Cardiac muscle cell (in vitro differentiated cells and primary cell): ENCODE measurements at regions not wholly inside any gene's neighbourhood (a gene's known extent, or its start where the extent isn't known, plus 50 kb on each side); places are given as distances from the start of the nearest gene placed in this dataset.

Experiments
- DNase-seq, 2 donors: peaks; one replicate each; pipeline versions ENCODE4 v3.0.0 to v3.0.0-alpha.2; 2010 to 2017; ENCODE audit warnings: low read depth in 1 of 2, low spot score in 1 of 2
- H3K27ac ChIP-seq: fragments of 200-600 bp; sonication (generic); 2 replicates; pipeline ENCODE4 v1.5.1; 2016
- H3K27me3 ChIP-seq: fragments of 200-600 bp; sonication (generic); 2 replicates; pipeline ENCODE4 v1.6.0; 2016; ENCODE audit warnings: control low read depth
- H3K36me3 ChIP-seq: fragments of 200-600 bp; sonication (generic); 2 replicates; pipeline ENCODE4 v1.5.1; 2016; ENCODE audit warnings: control low read depth
- H3K4me1 ChIP-seq: fragments of 200-600 bp; sonication (generic); 2 replicates; pipeline ENCODE4 v1.8.1; 2017; ENCODE audit warnings: low read depth, mild to moderate bottlenecking, mixed run types
- H3K4me3 ChIP-seq: fragments of 200-600 bp; sonication (generic); 2 replicates; pipeline ENCODE4 v1.5.1; 2016; ENCODE audit warnings: mild to moderate bottlenecking
- H3K9me3 ChIP-seq: fragments of 200-600 bp; sonication (generic); 2 replicates; pipeline ENCODE4 v1.5.1; 2017; ENCODE audit warnings: low read depth, mild to moderate bottlenecking, control low read depth
- TF ChIP-seq, protein P1 (sequence below): IDR thresholded peaks from 2 replicates; pipeline ENCODE4 v1.5.1; 2012; ENCODE audit warnings: low read depth, mild to moderate bottlenecking, low read length

DNA sequence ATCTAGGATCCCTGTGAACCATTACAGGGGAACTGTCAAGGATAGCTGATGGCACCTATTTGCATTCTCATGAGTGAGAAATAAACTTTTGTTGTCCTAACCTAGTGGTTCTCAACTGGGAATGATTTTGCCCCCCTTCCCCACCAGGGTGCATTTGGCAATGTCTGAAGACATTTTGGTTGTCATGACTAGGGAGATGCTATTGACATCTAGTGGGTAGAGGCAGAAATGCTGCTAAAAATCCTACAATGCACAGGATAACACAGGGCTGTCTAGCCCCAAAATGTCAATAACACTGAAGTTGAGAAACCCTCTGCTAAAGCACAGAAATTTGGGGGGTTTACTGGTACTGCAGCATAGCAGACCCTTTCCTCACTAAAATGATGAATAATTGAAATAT, 140.9 kb upstream of the SRRM4 start:
- H3K27me3 ChIP-seq: peaks cover 3% of the 10 kb centered on the region
- TF ChIP-seq, protein P1, sequence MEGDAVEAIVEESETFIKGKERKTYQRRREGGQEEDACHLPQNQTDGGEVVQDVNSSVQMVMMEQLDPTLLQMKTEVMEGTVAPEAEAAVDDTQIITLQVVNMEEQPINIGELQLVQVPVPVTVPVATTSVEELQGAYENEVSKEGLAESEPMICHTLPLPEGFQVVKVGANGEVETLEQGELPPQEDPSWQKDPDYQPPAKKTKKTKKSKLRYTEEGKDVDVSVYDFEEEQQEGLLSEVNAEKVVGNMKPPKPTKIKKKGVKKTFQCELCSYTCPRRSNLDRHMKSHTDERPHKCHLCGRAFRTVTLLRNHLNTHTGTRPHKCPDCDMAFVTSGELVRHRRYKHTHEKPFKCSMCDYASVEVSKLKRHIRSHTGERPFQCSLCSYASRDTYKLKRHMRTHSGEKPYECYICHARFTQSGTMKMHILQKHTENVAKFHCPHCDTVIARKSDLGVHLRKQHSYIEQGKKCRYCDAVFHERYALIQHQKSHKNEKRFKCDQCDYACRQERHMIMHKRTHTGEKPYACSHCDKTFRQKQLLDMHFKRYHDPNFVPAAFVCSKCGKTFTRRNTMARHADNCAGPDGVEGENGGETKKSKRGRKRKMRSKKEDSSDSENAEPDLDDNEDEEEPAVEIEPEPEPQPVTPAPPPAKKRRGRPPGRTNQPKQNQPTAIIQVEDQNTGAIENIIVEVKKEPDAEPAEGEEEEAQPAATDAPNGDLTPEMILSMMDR: no peak
- H3K36me3 ChIP-seq: no peaks in the 10 kb centered on the region
- H3K4me3 ChIP-seq: no peak overlapping the region
- no peak overlapping the region for H3K27ac ChIP-seq
- no peaks in the 10 kb centered on the region for H3K9me3 ChIP-seq
- no peaks in the 10 kb centered on the region for H3K4me1 ChIP-seq
- DNase-seq: no peak

DNA sequence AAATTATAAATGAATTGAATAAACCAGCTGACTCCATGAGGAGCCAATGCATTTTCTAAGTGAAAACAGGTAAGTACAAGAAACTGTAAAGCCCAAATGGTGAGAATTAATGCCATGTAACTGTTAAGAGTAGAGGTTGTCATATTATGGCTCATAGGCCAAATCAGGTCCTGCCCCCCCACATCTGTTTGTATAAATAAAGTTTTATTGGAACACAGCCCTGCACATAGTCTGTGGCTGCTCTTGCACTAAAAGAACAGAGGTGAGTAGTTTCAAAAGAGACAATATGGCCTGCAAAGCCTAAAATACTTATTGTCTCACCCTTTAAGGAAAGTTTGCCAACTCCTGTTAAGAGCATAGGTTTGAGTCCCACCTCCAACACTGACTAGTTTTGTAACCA, 140.5 kb upstream of the SRRM4 start:
- Histone ChIP-seq H3K9me3 (no peaks in the 10 kb centered on the region), H3K27ac (no peak overlapping the region), H3K36me3 (no peaks in the 10 kb centered on the region), H3K4me3 (no peak overlapping the region), H3K27me3 (peaks cover 3% of the 10 kb centered on the region), H3K4me1 (no peaks in the 10 kb centered on the region)
- DNase-seq: no peak
- TF ChIP-seq, protein P1: no peak

DNA sequence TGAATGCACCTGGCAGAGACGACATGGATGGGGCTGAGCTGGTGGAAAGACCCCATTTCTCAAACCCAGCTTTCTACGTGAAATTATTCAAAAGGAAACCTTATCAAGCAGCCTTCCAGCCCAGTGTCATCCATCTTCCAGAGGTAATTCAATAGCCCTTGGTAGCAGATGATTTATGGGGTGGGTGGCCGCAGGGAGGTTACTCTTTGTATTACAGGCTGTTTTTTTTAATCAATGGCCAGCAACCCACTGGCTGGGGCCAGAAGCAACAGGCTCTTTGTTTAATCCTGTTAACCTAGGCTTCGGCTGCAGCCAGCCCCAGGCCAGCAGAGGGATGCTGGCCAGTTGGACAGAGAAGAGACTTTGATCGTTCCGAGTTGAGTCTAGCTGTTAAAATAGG, 139.8 kb upstream of the SRRM4 start:
- TF ChIP-seq, protein P1: no peak
- H3K4me1 ChIP-seq: no peaks in the 10 kb centered on the region
- no peak overlapping the region for H3K27ac ChIP-seq
- DNase-seq: no peak
- no peak overlapping the region for H3K4me3 ChIP-seq
- H3K36me3 ChIP-seq: no peaks in the 10 kb centered on the region
- peaks cover 3% of the 10 kb centered on the region for H3K27me3 ChIP-seq
- no peaks in the 10 kb centered on the region for H3K9me3 ChIP-seq

DNA sequence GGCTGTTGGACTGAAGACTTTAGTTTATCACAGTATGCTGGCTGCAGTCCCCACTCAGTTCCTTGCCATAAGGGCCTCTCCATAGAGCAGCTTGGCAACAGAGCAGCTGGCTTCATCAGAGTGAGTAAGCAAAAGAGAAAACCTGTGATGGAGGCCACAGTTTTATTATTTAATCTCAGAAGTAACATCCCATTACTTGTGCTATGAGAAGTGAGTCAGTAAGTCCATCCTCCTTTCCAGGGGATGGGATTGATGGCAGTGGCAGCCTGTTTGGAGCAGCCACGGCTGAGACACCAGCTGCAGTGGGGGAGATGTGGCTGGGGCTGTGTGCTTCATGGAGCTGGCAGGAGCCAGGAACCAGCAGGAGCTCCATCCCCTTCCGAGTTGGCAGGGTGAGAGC, 138.5 kb upstream of the SRRM4 start:
- no peak for DNase-seq
- Histone ChIP-seq H3K27ac (no peak overlapping the region), H3K4me1 (no peaks in the 10 kb centered on the region), H3K4me3 (no peak overlapping the region), H3K9me3 (no peaks in the 10 kb centered on the region), H3K27me3 (peaks cover 3% of the 10 kb centered on the region), H3K36me3 (no peaks in the 10 kb centered on the region)
- TF ChIP-seq, protein P1: no peak

DNA sequence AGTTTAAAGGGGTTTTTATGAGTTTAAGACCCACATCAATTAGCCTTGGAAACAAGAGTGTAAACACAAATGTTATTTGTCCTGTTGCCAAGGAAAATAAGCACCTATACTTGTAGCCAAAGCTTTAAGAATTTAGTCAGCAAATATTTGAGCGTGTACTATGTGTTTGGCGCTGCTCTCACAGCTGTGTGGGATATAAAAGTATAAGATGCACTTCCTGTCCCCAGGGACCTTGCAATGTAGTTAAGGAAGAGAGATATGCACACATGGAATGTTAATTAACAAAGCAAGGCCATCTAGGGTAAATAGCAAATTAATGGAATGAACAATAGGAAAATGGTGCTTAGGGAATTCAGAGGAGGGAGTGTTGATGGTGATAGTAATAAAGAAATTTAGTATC, 134.9 kb upstream of the SRRM4 start:
- Histone ChIP-seq H3K36me3 (no peaks in the 10 kb centered on the region), H3K4me3 (no peak overlapping the region), H3K27me3 (peaks cover 3% of the 10 kb centered on the region), H3K4me1 (no peaks in the 10 kb centered on the region), H3K9me3 (no peaks in the 10 kb centered on the region), H3K27ac (no peak overlapping the region)
- no peak for DNase-seq
- TF ChIP-seq, protein P1: no peak

DNA sequence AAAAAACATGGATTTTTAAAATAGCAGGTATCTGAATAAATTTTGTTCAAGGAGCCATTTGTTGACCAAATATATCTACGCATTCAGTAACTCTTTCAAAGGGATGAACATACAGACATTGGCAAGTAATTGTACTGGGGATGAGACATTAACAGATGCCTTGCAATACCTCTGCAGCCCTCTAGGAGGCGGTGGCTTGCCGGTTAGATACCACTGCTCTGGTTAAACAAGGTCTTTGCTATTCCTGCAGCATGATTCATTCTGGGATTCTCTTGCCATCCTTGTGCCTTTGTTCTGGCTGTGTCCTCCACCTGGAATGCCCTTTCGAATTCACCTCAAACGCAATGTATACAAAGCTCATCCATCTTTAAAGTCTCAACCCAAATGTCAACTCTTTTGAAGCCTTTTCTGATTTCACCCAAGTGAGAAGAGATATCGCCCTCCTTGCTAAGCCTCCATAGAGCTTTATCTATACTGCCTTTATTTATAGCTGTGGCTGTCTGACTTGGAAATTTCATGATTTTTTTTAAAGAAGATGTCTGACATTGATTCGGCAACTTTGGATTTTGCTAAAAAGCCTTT, 131.0 kb upstream of the SRRM4 start:
- Histone ChIP-seq H3K36me3 (no peaks in the 10 kb centered on the region), H3K9me3 (no peaks in the 10 kb centered on the region), H3K4me3 (no peak overlapping the region), H3K27ac (no peak overlapping the region), H3K27me3 (peaks cover 7% of the 10 kb centered on the region), H3K4me1 (no peaks in the 10 kb centered on the region)
- TF ChIP-seq, protein P1: peak; percentile 26
- no peak for DNase-seq
